DOHH2 (cell line): ENCODE measurements at regions not wholly inside any gene's neighbourhood (a gene's known extent, or its start where the extent isn't known, plus 50 kb on each side); places are given as distances from the start of the nearest gene placed in this dataset.

Experiments
- H3F3A ChIP-seq: fragments of 200-600 bp; sonication (generic), shearing (Covaris generic); 2 replicates; pipeline ENCODE4 v1.6.0; 2016; ENCODE audit warnings: antibody characterized with exemption, mild to moderate bottlenecking; ENCODE audit not compliant: control insufficient read depth, insufficient read depth
- H3K27ac ChIP-seq: fragments of 200-600 bp; sonication (generic); 2 replicates; pipeline ENCODE4 v1.5.1; 2014; ENCODE audit warnings: low read depth, mild to moderate bottlenecking, low read length, moderate library complexity
- H3K27me3 ChIP-seq: fragments of 200-600 bp; sonication (generic); 2 replicates; pipeline ENCODE4 v1.6.1; 2014; ENCODE audit warnings: mild to moderate bottlenecking, low read length, mixed read lengths; ENCODE audit not compliant: control insufficient read depth
- H3K36me3 ChIP-seq: fragments of 200-600 bp; sonication (generic); 2 replicates; pipeline ENCODE4 v1.6.1; 2014; ENCODE audit warnings: mild to moderate bottlenecking, low read length, moderate library complexity, mixed read lengths; ENCODE audit not compliant: control insufficient read depth
- H3K4me1 ChIP-seq: fragments of 200-600 bp; sonication (generic); 2 replicates; pipeline ENCODE4 v1.6.1; 2014; ENCODE audit warnings: mild to moderate bottlenecking, low read length, mixed read lengths; ENCODE audit not compliant: control insufficient read depth
- H3K4me2 ChIP-seq: fragments of 200-600 bp; sonication (generic); 2 replicates; pipeline ENCODE4 v1.6.0; 2014; ENCODE audit warnings: mild to moderate bottlenecking, low read length, moderate library complexity
- H3K4me3 ChIP-seq: fragments of 200-600 bp; sonication (generic); 2 replicates; pipeline ENCODE4 v1.5.1; 2014; ENCODE audit warnings: mild to moderate bottlenecking, low read length, mixed read lengths
- H3K79me2 ChIP-seq: fragments of 200-600 bp; sonication (generic); 2 replicates; pipeline ENCODE4 v1.6.1; 2014; ENCODE audit warnings: mild to moderate bottlenecking, low read length, mixed read lengths; ENCODE audit not compliant: control insufficient read depth
- H3K9me2 ChIP-seq: fragments of 200-600 bp; sonication (generic); replicated peaks from 2 replicates; pipeline ENCODE4 v1.6.1; 2014; ENCODE audit warnings: mild to moderate bottlenecking, low read length, mixed read lengths; ENCODE audit not compliant: control insufficient read depth
- H3K9me3 ChIP-seq: fragments of 200-600 bp; sonication (generic); 2 replicates; pipeline ENCODE4 v1.6.1; 2014; ENCODE audit warnings: antibody characterized with exemption, low read length, mixed read lengths; ENCODE audit not compliant: control insufficient read depth, insufficient read depth
- H4K20me1 ChIP-seq: fragments of 200-600 bp; sonication (generic); 2 replicates; pipeline ENCODE4 v1.6.0; 2014; ENCODE audit warnings: low read depth, mild to moderate bottlenecking, antibody characterized with exemption, low read length, moderate library complexity; ENCODE audit not compliant: control insufficient read depth, insufficient read depth
- EZH2phosphoT487 ChIP-seq: fragments of 200-600 bp; sonication (generic); IDR thresholded peaks from 2 replicates; pipeline ENCODE4 v1.6.1; 2017; ENCODE audit warnings: borderline replicate concordance, mild to moderate bottlenecking, antibody characterized with exemption, low read length, moderate library complexity, mixed read lengths
- TF ChIP-seq, protein P1 (sequence below): fragments of 200-600 bp; sonication (generic); IDR thresholded peaks from one replicate; pipeline ENCODE4 v1.5.1; 2014; ENCODE audit warnings: antibody characterized with exemption, mild to moderate bottlenecking, low read depth, low read length; ENCODE audit not compliant: poor library complexity, severe bottlenecking

DNA sequence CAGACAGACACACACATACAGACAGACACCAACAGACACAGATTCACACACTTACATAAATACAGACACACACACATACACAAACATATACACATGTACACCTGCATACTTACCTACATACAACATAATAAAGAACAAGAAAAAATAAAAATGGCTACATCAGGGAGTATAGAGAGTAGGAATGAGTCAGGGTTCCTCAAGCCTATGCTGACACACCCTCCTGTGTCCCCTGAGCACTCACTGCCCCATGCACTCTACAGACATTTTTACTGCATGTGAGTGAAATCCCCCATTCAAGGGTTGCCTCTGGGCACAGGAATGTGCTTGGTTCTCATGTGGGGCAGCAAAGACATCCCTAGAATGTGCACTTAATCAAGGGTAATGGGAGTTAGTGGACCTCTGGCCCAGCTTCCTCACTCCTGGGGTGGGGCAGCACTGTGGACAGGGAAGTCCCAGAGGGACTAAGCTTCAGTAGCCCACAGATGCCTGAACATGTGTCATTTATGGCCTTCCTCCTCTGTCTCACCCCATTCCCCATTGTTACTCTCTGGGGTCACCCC lies 185.9 kb upstream of the FOXA2 start:
- Histone ChIP-seq H3K4me2 (no peak overlapping the region), H3K9me2 (no peaks in the 10 kb centered on the region), H3K27me3 (no peaks in the 10 kb centered on the region), H3K27ac (no peak overlapping the region), H3F3A (no peaks in the 10 kb centered on the region), H3K4me1 (no peaks in the 10 kb centered on the region), H3K36me3 (no peaks in the 10 kb centered on the region), H3K79me2 (no peaks in the 10 kb centered on the region), H3K9me3 (no peaks in the 10 kb centered on the region), H3K4me3 (no peak overlapping the region), H4K20me1 (no peaks in the 10 kb centered on the region)
- TF ChIP-seq EZH2phosphoT487: no peak
- TF ChIP-seq, protein P1, sequence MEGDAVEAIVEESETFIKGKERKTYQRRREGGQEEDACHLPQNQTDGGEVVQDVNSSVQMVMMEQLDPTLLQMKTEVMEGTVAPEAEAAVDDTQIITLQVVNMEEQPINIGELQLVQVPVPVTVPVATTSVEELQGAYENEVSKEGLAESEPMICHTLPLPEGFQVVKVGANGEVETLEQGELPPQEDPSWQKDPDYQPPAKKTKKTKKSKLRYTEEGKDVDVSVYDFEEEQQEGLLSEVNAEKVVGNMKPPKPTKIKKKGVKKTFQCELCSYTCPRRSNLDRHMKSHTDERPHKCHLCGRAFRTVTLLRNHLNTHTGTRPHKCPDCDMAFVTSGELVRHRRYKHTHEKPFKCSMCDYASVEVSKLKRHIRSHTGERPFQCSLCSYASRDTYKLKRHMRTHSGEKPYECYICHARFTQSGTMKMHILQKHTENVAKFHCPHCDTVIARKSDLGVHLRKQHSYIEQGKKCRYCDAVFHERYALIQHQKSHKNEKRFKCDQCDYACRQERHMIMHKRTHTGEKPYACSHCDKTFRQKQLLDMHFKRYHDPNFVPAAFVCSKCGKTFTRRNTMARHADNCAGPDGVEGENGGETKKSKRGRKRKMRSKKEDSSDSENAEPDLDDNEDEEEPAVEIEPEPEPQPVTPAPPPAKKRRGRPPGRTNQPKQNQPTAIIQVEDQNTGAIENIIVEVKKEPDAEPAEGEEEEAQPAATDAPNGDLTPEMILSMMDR: no peak

DNA sequence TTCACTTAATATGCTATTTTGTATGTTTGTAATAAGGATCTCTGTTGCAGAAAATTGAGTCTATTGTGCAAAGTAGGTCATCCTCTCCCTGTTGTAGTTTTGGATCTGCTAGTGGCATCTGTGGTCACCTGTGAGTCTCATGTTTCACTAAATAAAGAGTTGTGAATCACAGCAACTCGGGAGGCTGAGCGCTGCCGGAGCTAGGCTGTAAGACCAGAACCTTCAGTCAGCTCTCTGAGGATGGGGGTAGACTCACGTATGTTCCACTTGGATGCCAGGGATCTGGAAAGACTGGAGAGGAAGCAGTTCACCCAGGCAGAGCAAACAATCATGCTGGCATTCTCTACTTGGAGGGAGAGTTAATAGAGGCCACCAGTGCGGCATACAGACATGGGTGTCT lies 187.3 kb upstream of the FOXA2 start:
- H3K79me2 ChIP-seq: no peaks in the 10 kb centered on the region
- no peaks in the 10 kb centered on the region for H3K36me3 ChIP-seq
- H3K9me2 ChIP-seq: no peaks in the 10 kb centered on the region
- no peaks in the 10 kb centered on the region for H3K27me3 ChIP-seq
- no peak overlapping the region for H3K27ac ChIP-seq
- TF ChIP-seq EZH2phosphoT487: no peak
- TF ChIP-seq, protein P1: no peak
- H3K9me3 ChIP-seq: no peaks in the 10 kb centered on the region
- no peaks in the 10 kb centered on the region for H3F3A ChIP-seq
- H3K4me1 ChIP-seq: no peaks in the 10 kb centered on the region
- H3K4me2 ChIP-seq: no peak overlapping the region
- H4K20me1 ChIP-seq: no peaks in the 10 kb centered on the region
- no peak overlapping the region for H3K4me3 ChIP-seq

DNA sequence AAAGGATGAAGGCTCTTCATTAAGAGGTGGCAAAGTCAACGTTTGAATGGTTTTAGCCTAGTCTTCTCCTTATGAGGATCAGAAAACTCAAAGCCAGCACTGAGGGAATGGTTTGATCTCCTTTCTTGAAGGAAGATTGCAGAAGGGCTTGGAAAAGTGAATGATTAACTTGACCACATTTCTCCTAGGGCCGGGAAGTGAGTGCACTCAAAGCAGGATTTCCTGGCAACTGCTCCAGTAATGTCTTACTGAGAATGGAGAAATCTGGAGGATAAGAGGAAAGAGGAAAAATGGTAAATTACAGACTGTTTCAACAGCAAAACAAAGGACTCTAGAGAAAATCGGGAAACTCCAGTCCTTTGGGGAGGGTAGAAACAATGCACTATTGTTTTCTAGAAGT lies 189.0 kb upstream of the FOXA2 start:
- Histone ChIP-seq H3K9me2 (no peaks in the 10 kb centered on the region), H3K9me3 (no peaks in the 10 kb centered on the region), H3K36me3 (no peaks in the 10 kb centered on the region), H3F3A (no peaks in the 10 kb centered on the region), H3K27me3 (no peaks in the 10 kb centered on the region), H3K79me2 (no peaks in the 10 kb centered on the region), H3K4me2 (no peak overlapping the region), H3K27ac (no peak overlapping the region), H3K4me3 (no peak overlapping the region), H3K4me1 (no peaks in the 10 kb centered on the region), H4K20me1 (no peaks in the 10 kb centered on the region)
- TF ChIP-seq, protein P1: no peak
- TF ChIP-seq EZH2phosphoT487: no peak

DNA sequence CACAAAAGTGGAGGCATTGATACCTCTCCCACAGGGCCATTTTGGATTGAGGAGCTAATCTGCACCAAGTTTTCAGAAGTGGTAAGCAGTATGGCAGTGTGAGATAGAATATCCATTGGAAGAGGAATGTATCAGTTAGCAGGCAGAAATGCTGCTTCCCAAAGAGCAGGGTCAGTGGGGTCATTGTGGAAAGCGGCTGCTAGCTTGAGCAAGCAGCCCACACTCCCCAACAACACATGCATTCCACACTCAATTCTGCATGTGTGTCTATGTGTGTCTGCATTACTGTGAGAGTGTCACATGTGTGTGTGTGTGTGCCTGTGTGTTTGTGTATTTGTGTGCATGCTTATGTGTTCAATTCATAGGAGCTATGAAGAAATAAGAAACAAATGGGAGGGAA lies 190.9 kb upstream of the FOXA2 start:
- no peak overlapping the region for H3K4me3 ChIP-seq
- H3K4me2 ChIP-seq: no peak overlapping the region
- no peaks in the 10 kb centered on the region for H3K9me2 ChIP-seq
- H3K4me1 ChIP-seq: no peaks in the 10 kb centered on the region
- no peaks in the 10 kb centered on the region for H3K27me3 ChIP-seq
- no peak for TF ChIP-seq EZH2phosphoT487
- TF ChIP-seq, protein P1: no peak
- H3F3A ChIP-seq: no peaks in the 10 kb centered on the region
- no peaks in the 10 kb centered on the region for H3K9me3 ChIP-seq
- no peaks in the 10 kb centered on the region for H4K20me1 ChIP-seq
- no peaks in the 10 kb centered on the region for H3K79me2 ChIP-seq
- H3K36me3 ChIP-seq: no peaks in the 10 kb centered on the region
- no peak overlapping the region for H3K27ac ChIP-seq
